C4-2B (cell line): ENCODE measurements at regions not wholly inside any gene's neighbourhood (a gene's known extent, or its start where the extent isn't known, plus 50 kb on each side); places are given as distances from the start of the nearest gene placed in this dataset.

Experiments
- H3K27ac ChIP-seq: fragments of 450-650 bp; 2 replicates; pipeline ENCODE4 v1.5.1; 2017
- CTCF ChIP-seq: fragments of 450-650 bp; conservative IDR thresholded peaks from 2 replicates; pipeline ENCODE4 v1.5.1; 2017; ENCODE audit warnings: mild to moderate bottlenecking
- ZFX ChIP-seq: fragments of 450-650 bp; IDR thresholded peaks from 2 replicates; pipeline ENCODE4 v1.6.1; 2017

GRCh38 chr2:56960581-56960980 lies 776.8 kb downstream of the CCDC85A start:
- TF ChIP-seq CTCF (no peak), ZFX (no peak)
- no peak overlapping the region for H3K27ac ChIP-seq

- no peak for TF ChIP-seq CTCF
- TF ChIP-seq ZFX: no peak
- H3K27ac ChIP-seq: no peak overlapping the region
Measured at GRCh38 chr2:56962673-56963072, 778.9 kb downstream of the CCDC85A start.

GRCh38 chr2:56969513-56969912 lies 785.7 kb downstream of the CCDC85A start:
- H3K27ac ChIP-seq: peak overlapping the region; percentile 86
- TF ChIP-seq ZFX (no peak), CTCF (no peak)

- TF ChIP-seq CTCF: no peak
- TF ChIP-seq ZFX: no peak
- no peak overlapping the region for H3K27ac ChIP-seq
Measured at GRCh38 chr2:56971383-56971974, 787.7 kb downstream of the CCDC85A start.

GRCh38 chr2:56981554-56981953 lies 797.8 kb downstream of the CCDC85A start:
- TF ChIP-seq CTCF (no peak), ZFX (no peak)
- H3K27ac ChIP-seq: no peak overlapping the region

- H3K27ac ChIP-seq: no peak overlapping the region
- TF ChIP-seq ZFX (no peak), CTCF (no peak)
Measured at GRCh38 chr2:56985609-56986008, 801.8 kb downstream of the CCDC85A start.

GRCh38 chr2:57022496-57022895 lies 838.7 kb downstream of the CCDC85A start:
- H3K27ac ChIP-seq: no peak overlapping the region
- TF ChIP-seq ZFX: no peak

GRCh38 chr2:57044931-57045635 lies 861.3 kb downstream of the CCDC85A start:
- TF ChIP-seq CTCF: no peak
- TF ChIP-seq ZFX: no peak
- no peak overlapping the region for H3K27ac ChIP-seq
